ENCODE measurements at regions not wholly inside any gene's neighbourhood (a gene's known extent, or its start where the extent isn't known, plus 50 kb on each side); places are given as distances from the start of the nearest gene placed in this dataset.
"Not testable (repeated sequence)": the region's sequence is repeated elsewhere in the genome, so short reads cannot be mapped to it uniquely, and the experiment has no call there.

DNA sequence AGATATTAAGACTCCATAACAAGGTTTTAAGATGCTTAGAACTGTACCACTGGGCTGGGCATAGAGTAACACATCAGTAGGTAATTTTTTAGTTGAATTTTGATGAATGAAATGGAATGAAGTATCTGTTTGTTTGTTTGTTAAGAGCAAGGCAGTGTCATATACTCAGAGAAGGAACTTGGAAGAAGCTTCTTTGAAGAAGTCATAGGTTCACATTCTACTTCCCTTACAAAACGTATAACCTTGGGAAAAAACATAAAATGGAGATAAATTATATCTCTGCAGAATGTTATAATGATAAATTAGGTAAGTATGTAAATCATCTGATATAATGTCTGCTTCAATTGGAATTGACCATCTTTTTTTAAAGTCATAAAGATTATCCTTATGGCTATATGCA is 122.1 kb upstream of the SLC39A10 start:
- no peak for DNase-seq

DNA sequence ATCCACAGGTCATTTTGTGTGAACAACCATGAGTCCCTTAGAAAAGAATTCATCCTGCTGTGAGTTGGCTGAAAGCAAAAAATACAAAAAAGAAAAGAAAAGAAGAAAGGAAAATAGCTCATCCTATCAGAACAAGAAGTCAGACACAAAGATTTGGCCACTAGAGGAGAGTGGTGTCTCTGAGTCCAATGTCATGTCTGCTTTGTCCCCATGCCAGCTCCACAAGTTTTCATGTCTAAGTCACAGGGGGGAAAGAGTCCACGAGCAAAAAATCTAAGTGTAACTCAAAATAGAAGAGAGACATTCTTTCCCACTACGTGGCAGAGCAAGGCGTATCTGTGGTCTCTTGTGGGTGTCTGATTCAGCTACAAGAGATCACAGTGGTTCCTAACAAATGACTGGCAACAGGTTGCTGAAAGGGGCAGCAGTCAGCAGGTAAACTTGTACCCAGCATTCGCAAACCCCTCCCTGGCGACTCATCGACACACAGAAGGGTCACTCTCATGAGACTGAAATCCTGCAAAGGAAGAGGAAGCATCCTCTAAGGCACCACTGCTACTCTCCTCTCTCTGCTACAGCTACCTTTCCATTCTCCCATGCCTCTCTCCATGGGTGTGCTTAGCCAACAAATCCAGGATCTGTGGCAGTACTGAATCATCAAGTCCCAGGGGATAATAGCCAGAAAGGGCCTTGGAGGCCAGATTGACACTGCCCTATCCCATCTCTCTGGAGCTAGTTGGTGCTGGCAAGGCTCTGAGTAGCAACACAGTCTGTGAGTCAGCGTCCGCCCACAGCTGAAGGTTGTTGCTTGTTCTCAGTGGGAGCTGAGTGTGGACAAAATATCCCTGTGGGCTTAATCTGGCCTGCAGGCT is 123.0 kb upstream of the SLC39A10 start:
- no peak for DNase-seq

DNA sequence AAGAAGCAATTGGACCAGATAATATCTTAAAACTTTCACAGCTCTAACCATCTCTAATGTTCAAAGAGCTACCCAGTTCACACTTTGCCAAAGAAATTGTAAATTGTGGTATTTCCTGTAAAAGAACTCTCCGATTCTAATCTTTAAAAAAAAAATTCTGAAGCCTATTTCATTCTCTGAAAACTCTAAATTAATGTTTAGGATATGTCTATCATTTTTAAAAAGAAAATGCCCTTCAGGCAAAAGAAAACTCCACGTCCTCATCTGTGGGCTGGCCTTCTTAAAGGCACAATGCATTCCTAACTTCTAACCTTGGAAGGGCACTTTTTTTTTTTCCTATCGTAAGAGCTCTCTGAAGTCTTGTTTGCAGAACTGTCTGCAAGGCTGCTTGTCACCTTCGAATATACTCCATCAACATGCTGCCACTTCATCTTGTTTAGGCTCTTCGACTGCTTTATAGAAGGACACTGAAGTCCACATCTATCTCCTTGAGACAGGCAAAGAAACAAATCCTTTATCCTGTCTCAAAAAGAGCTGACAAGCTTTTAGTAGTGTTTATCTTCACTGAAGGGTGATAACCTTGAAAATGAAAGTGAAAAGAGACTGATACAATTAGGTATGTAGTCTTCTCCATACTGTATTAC is 124.3 kb upstream of the SLC39A10 start:
- DNase-seq = no peak

DNA sequence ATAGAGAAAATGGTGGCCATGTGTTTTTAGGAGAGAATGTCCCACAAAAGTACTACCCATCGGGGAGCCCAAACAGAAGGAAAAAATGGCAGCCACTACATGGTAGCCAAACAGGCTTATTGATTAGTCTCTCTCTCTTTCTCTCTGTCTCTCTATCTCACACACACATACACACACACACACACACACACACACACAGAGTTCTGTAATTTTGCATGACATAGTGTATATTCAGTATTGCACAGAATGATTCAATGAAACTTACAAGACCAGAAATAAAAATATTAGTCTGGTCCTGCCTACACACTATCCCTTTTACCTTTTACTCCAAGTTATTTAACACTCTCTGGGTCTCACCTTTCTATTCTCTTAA is 124.8 kb upstream of the SLC39A10 start:
- no peak for DNase-seq

DNA sequence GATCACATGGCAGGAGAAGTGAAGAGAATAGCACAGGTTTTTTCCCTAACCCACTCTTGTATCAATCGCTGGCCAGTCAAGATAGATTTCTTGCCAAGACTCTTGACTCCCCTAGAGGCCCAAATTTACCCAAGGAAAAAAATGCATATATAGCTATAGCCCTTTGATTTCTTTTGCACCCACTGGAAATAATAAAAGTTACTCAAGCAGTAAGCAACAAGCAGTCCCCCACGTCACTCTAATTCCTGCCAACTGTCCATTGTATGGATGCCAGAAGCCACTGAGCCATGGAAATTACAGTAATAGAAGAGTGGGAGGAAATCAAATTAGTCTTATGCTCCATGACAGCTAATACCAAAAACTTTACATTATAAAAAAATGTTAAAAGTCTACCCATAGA is 125.3 kb upstream of the SLC39A10 start:
- DNase-seq = no peak

DNA sequence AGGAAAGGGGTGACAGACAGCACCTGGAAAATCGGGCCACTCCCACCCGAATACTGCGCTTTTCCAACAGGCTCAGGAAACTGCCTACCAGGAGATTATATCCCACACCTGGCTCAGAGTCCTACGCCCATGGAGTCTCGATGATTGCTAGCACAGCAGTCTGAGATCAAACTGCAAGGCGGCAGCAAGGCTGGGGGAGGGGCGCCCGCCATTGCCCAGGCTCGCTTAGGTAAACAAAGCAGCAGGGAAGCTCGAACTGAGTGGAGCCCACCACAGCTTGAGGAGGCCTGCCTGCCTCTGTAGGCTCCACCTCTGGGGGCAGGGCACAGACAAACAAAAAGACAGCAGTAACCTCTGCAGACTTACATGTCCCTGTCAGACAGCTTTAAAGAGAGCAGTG is 133.8 kb upstream of the SLC39A10 start:
- DNase-seq = not testable (repeated sequence)

DNA sequence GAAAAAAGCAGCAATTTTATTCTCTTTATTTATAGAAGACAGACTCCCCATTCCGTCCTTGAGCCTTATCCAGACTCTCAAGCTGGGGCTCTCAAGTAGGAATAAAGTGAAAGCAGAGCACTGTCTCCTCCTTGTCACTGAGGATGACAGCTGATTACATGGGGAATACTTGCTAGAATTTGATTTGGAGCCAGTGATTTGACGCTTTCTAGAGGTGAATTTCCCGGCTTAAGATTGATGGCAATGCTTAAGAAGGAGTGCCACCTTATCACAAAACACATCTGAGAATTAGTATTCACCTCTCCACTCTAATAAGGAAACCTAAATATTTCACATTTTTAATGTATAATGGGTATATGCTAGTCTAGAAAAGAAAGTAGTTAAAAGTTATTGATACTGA is 135.4 kb upstream of the SLC39A10 start:
- no peak for DNase-seq

DNA sequence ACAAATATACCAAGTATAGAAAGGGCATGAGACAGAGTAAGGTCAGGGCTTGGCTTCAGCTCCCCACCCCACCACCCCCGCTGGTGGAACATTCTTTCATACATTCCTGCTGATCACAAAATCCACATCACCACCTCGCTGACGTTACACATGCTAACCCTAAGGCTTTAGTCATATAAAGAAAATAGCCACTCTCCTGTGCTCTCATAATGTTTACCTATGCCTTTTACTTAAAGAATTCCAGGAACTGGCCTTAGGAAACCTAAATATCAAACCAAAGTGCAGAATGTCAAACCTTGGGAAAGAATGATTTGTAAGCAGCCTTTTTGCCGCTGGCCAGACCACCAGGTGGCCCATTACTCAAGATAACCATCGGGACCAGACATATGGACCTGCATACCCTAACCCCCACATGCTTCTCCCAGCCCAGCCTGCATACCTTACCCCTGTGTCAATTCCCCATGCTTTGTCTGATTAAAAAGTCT is 136.3 kb upstream of the SLC39A10 start:
- DNase-seq = no peak

DNA sequence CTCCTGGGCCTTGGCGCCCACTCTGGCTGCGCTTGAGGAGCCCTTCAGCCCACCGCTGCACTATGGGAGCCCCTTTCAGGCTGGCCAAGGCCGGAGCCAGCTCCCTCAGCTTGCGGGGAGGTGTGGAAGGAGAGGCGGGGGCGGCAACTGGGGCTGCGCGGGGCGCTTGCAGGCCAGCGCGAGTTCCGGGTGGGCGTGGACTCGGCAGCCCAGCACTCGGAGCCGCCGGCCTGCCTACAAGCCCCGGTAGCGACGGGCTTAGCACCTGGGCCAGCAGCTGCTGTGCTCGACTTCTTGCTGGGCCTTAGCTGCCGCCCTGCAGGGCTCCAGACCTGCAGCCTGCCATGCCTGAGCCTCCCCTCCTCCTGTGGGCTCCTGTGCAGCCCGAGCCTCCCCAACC is 141.5 kb upstream of the SLC39A10 start:
- DNase-seq = no peak

DNA sequence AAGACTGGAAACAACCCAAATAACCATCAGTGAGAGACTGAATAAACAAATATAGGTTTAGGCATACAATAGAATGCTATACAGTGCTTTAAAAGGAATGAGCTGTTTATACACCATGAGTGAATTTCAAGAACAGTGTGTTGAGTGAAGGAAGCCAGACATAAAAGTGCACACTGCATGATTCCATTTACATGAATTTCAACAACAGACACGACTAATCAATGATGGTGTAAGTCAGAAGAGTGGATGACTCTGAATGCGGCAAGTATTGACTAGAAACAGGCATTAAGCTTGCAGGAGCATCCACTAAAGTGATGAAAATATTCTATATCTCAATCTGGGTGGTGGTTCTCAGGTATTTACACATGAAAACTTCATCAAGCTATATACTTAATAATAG is 142.7 kb upstream of the SLC39A10 start:
- no peak for DNase-seq

DNA sequence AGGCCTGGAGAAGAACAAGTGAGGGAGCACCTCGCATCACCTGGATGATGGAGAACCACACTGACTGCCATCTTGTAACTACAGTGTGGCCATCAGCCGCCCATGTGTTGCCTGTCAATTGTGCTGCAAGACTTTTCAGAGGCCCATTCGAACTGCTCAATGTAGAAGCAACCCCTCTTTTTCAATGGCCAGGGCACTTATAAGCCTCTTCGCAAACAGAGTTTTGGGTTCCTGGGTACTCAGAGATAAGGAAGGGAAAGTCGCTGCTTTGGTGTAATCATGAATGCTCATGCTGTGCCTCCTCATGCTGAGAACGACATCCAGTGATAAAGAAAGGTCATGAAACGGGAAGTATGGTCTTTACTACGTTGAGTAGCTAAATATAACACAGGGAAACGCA is 143.9 kb upstream of the SLC39A10 start:
- no peak for DNase-seq

DNA sequence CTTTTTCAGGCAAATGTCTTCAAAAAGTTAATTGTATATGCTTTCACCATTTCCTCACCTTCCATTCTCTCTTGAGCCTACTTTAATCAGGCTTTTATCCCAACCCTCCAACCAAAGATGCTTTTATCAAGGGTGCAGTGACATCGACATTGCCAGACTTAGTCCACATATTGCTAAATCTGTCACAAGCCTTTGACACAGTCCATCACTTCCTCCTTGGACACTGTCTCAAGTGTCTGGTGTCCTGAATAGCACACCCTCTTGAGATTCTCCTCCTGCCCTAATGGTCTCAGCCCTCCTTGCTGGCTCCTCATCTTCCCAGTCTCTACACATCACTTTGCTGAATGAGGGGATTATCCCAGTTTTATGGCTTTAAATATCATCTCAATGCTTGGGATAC is 147.5 kb upstream of the SLC39A10 start:
- no peak for DNase-seq

DNA sequence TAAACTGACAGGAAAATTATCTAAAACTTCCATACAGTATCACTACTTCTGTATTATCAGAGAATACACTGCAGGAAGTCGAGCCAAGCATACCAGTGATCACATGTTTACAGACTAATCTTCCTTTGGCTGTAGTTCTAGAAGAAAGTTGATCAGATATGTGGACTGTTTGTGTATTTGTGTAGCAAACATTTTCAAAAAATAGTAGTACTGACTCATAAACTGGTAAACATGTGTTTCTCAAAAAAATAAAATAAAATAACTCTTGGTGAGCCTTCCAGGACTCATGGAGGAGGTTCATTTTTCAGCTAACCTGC is 148.9 kb upstream of the SLC39A10 start:
- no peak for DNase-seq

DNA sequence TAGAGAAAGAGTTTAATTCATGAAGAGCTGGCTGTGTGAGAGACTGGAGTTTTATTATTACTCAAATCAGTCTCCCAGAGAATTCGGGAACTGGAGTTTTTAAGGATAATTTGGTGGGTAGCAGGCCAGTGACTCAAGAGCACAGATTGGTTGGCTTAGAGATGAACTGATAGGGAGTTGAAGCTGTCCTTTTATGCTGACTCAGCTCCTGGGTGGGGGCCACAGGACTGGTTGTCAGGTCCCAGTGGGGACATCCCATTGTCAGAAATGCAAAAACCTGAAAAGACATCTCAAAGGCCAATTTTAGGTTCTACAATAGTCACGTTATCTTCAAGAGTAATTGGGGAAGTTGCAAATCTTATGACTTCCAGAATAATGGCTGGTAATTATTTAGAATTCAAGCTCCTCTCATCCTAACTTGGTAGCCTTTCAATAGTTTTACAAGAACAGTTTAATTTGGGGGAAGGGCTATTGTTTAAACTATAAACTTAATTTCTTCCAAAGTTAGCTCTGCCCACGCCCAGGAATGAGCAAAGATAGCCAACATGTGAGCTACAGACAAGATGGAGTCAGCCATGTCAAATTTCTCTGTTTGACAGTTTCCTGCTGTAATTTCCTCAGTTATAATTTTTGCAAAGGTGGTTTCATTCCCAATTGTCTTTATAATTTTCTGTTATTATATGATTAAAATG is 149.4 kb upstream of the SLC39A10 start:
- no peak for DNase-seq

DNA sequence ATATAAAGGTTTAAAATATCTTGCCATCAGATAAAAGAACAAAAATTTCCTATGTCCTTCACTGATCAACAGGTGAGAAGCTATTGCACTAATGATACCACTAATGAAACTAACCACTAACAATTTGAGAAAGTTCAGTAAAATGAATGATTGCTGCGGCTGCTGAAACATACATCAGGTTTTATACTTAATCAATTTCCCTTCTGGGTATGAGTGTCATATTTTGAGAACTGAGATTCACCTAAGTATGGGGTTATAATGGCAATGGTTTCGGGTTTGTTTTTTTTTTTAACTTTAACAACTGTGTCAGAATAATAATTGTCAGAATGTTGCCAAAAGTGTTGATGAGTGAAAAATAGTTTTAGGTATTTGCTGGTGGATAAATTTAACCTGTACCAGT is 151.3 kb upstream of the SLC39A10 start:
- DNase-seq = no peak

DNA sequence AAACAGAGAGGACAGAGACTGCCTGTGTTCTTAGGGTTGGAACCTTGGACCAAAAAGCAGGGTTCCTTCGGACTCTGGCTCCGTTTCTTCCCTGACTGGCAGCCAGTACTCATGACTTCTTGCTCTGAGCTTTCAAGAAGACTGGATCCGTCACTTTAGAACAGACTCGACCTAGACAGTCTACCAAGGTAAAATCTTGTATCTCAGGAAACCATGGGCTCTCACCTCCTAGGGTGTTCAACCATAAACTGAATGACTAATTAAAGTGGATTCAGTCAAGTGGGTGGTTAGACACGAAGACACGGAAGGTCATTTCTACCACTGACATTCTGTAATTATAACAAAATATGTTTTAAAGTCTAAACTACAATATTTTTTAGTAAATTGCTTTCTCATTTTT is 153.8 kb upstream of the SLC39A10 start:
- DNase-seq = no peak

DNA sequence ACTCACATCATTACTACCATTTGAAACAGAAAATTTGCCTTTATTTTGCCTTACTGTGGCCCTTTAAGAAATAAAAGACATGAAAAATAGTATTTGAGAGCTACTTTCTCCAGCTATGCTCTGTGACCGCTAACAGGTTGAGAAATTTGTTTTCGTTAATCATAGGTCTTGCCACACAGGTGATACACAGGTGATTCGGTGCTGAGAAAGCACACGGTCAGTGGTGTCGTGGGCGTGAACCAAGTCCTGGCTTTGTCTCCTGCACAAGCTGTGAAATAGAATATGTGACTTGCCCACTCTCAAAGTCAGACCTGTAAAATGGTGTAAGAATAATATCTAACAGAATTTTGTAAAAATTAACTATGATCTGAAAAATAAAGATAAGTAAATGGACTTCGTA is 155.3 kb upstream of the SLC39A10 start:
- no peak for DNase-seq

DNA sequence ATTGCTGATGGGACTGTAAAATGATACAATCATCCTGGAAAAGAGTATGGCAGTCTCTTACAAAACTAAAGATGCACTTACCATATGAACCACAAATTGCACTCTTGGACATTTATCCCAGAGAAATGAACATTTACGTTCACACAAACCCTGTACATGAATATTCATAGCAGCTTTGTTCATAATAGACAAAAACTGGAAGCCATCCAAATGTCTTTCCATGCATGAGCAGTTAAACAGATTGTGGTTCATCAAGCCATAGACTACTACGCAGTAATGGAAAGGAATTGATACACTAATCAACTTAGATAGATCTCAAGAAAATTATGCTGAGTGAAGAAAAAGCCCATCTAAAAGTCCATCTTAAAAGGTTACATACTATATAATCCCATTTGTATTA is 156.1 kb upstream of the SLC39A10 start:
- DNase-seq = no peak

DNA sequence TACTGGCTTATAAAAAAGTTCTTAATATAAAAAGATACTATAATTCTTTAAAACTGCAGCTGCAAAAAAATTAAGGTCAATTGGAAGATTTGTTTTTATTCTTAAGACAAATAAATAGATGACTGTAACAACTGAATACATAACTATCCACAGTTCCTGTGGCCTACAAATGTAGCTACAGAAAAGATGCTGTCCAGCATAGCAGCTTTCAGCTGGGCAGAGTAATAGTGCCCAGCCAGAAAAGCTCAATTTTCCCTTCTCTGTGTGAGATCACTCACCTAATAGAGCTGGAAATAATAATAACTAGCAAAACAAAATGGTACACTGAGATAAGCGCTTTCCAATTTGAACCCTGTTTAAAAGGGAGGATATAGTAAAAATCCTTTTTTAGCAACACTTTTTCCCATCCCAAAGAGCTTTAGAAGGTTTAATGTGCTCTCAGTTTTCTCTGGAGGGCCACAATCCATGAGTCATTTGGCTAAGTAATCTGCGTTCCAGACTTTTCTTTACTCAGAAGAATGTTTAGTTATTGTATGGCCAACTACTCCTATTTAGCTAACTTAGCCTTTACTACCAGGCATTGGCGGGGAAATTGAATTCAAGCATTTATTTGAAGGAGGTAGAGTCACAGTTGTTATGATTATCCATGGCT is 158.1 kb upstream of the SLC39A10 start:
- DNase-seq = no peak

DNA sequence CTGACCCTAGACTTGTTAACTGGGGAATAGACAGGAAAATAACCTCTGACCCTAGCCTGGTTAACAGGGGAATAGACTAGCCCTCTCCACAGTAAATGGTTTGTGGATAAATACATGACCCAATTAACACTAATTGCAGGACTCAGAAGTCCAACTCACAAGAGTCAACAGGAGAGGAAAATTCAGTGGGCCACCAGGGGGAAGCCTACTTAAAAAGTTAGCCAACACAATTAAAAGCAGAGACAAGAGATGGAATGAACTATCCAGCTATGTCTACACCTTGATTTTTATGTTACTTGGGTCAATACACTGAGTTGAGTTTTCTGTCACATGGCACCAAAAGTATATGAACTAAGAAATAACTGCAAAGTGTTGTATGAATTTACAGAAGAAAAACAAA is 158.8 kb upstream of the SLC39A10 start:
- DNase-seq = no peak

DNA sequence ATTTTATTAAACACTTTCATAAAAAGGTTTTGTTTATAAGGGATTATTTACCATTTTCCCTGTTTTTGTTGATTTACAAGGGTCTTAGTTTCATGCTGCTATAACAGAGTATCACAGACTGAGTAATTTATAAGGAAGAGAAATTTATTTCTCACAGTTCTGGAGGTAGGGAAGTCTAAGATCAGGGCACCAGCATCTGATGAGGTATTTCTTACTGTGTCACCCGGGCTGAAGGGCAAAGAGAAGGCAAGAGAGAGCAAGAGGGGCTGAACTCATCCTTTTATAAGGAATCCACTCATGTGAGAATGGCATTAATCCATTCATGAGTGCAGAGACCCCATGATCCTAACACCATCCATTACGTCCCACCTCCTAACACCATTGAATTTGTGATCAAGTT is 160.0 kb upstream of the SLC39A10 start:
- DNase-seq = no peak

DNA sequence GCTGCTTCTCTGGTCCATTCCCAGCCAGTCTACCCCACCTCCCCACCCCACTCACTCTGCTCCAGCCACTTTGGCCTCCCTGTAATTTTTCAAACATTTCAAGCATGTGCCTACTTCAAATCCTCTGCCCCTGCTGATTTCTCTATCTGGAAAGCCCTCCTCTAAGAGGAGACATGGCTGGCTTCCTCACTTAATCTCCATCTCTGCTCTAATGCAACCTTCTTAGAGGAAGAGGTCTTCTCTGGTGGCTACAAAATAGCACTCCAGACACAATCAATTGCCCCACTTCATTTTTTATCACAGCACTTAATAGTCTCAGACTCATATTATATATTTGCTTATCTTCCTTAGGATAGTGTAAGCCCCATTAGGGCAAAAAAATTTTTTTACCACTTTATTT is 161.1 kb upstream of the SLC39A10 start:
- DNase-seq = no peak

DNA sequence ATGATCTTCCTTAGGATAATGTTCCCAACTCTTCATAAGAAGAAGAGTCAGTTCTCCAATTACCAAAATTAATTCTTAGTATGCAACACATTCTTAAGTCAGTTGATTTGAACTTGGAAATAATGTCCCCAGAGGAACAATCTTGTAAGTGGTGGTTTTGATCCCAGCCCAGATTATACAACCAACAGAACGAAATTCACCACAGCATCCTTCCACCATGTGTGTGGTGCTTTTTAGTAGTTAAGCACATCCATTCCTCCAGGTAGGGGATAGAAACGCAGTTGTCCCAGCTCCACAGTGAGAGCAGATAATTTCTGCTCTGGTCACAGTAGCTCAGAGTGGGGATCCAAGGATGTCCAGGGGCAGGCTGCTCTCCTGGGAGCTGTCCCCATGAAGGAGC is 161.7 kb upstream of the SLC39A10 start:
- DNase-seq = no peak

DNA sequence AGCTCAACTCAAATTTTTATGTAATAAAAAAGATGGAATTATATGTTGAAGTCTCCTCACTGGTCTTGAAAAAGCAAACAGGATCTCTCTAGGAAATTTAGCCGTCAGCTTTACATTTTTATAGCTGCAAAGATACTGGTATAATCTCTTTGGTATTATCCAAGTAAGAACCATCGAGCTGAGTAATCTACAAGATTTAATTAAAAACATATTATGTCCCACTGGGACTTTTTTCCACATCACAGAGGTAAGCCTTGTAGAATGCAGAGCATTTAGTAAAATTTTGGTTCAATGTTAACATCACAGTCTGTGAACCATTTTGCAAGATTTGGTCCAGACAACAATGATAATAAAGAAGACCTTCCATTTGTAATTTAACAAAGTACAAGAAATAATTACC is 162.6 kb upstream of the SLC39A10 start:
- no peak for DNase-seq

Data from NCI-H524 treated with DMSO at 0.1 percent for 48 hours (cell line).